SU-DHL-6 (cell line): ENCODE measurements at regions not wholly inside any gene's neighbourhood (a gene's known extent, or its start where the extent isn't known, plus 50 kb on each side); places are given as distances from the start of the nearest gene placed in this dataset.

Experiments
- CTCF ChIP-seq: fragments of 200-600 bp; sonication (generic); IDR thresholded peaks from one replicate; pipeline ENCODE4 v1.5.1; 2017; ENCODE audit warnings: antibody characterized with exemption, mild to moderate bottlenecking, low read length, moderate library complexity; ENCODE audit not compliant: insufficient read depth, poor library complexity, severe bottlenecking
- EZH2phosphoT487 ChIP-seq: fragments of 200-600 bp; sonication (generic), shearing (Covaris generic); conservative IDR thresholded peaks from 2 replicates; pipeline ENCODE4 v1.6.1; 2018; ENCODE audit warnings: mild to moderate bottlenecking, antibody characterized with exemption, low read length, moderate library complexity, mixed read lengths

- no peak for TF ChIP-seq EZH2phosphoT487
- TF ChIP-seq CTCF, result no peak
Measured at GRCh38 chr10:131569851-131570715, 258.6 kb upstream of the TCERG1L start.
